ENCODE measurements at regions not wholly inside any gene's neighbourhood (a gene's known extent, or its start where the extent isn't known, plus 50 kb on each side); places are given as distances from the start of the nearest gene placed in this dataset.
A peak's percentile ranks its signal among the peaks of the same experiment; 100 is the strongest.

DNA sequence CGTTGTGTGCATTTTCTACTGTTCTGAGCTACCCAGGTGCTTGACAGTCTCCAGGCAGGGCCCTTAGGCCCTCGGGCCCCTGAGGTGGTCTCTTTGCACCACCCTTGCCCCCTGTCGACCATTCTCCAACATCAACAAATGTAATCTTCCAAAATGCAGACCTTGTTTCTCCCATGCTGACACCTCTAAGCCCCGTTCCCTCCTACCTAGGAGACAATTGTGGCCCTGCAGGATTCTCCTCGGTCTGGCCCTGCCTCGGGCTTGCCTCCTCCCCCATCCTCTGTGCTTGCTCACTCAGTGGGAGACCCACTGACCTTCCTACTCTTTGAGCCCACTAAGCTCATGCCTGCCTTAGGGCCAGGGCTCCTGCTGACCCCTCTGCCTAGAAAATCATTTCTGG, 104.2 kb upstream of the TARDBP start:
- peaks cover 0 to 45% (median 8%) of the 10 kb centered on the region in 5 donors for H3K4me1 ChIP-seq (ENCODE audit: control insufficient read depth in 5 of 5, insufficient read depth in 5 of 5, low read length in 5 of 5)
- H3K4me3 ChIP-seq, result no peak overlapping the region
- no peaks in the 10 kb centered on the region for H3K27me3 ChIP-seq (ENCODE audit: control insufficient read depth in 3 of 3, insufficient read depth in 3 of 3, low read length in 2 of 3)
- TF ChIP-seq CTCF (IDR thresholded peaks at IDR 0.05; ENCODE audit: control extremely low read depth, extremely low read depth), result no peak
- H3K27ac ChIP-seq (ENCODE audit: low read depth in 1 of 2, low read length in 1 of 2), result no peak overlapping the region
- H3K36me3 ChIP-seq (ENCODE audit: control insufficient read depth in 4 of 4, insufficient read depth in 4 of 4, low read length in 4 of 4), result no peaks in the 10 kb centered on the region
- no peak overlapping the region for H3K9ac ChIP-seq (ENCODE audit: insufficient read depth in 1 of 2, low read length in 2 of 2)
- H3K9me3 ChIP-seq (ENCODE audit: control insufficient read depth in 4 of 4, insufficient read depth in 3 of 4, low read length in 3 of 4), result no peaks in the 10 kb centered on the region
- 84% methylated on average over 6 of the region's 6 CpGs for WGBS, 2 donors
- DNase-seq (no peak), ATAC-seq (ENCODE audit: insufficient read depth, low FRiP score) (no peak)

DNA sequence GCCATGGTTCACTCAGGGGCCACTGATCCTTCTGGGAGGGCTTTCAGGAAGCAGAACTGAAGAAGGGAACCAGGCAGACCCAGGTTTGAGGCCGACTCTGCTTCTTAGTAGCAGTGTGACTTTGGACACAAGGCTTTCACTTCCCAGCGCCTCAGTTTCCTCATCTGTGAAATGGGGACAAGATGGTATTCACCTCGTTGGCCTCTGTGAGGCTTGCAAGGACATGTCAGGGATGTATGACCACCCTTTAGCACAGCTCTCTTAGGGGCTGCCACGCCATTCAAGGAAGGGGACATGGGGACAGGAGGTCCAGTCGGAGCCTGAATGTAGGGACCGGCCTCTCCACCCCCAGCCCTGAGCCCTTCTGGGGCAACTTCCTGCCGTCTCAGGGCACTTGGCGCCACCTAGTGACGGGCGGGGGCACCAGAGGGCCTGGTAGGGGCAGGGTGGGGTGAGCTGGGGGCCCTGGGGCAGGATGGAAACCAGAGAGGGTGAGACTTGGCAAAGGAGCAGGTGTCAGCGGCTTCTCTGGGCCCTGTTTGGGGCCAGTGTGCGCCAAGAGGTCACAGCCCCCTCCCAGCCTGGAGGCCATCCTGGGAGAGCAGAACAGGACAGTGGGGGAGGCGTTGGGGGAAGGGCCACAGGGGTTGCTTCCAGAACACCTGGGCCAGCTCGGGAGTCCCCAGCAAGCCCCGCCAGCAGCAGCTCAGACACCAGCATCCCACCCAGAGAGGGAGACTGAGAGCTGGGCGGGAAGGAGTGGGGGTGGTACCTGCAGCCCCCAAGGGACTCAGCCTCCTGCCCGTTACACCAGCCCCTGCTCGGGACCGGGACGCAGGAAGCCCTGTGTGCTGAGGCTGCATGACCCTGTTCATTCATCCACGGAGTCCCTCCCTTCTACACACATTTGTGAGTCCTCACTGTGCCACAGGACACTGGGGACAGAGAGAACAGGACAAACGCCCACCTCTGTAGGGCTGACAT, 102.5 kb upstream of the TARDBP start:
- ATAC-seq (ENCODE audit: insufficient read depth, low FRiP score) (no peak), DNase-seq (no peak)
- TF ChIP-seq CTCF (IDR thresholded peaks at IDR 0.05; ENCODE audit: control extremely low read depth, extremely low read depth), result peak; percentile 3
- peaks cover 0 to 30% (median 8%) of the 10 kb centered on the region in 5 donors for H3K4me1 ChIP-seq (ENCODE audit: control insufficient read depth in 5 of 5, insufficient read depth in 5 of 5, low read length in 5 of 5)
- no peak overlapping the region for H3K4me3 ChIP-seq
- no peak overlapping the region for H3K27ac ChIP-seq (ENCODE audit: low read depth in 1 of 2, low read length in 1 of 2)
- H3K36me3 ChIP-seq (ENCODE audit: control insufficient read depth in 4 of 4, insufficient read depth in 4 of 4, low read length in 4 of 4), result no peaks in the 10 kb centered on the region
- no peaks in the 10 kb centered on the region for H3K27me3 ChIP-seq (ENCODE audit: control insufficient read depth in 3 of 3, insufficient read depth in 3 of 3, low read length in 2 of 3)
- H3K9ac ChIP-seq (ENCODE audit: insufficient read depth in 1 of 2, low read length in 2 of 2), result no peak overlapping the region
- 52 to 56% methylated on average over 22 of the region's 22 CpGs for WGBS, 2 donors
- H3K9me3 ChIP-seq (ENCODE audit: control insufficient read depth in 4 of 4, insufficient read depth in 3 of 4, low read length in 3 of 4), result peaks cover 0 to 3% (median 0%) of the 10 kb centered on the region in 4 donors

DNA sequence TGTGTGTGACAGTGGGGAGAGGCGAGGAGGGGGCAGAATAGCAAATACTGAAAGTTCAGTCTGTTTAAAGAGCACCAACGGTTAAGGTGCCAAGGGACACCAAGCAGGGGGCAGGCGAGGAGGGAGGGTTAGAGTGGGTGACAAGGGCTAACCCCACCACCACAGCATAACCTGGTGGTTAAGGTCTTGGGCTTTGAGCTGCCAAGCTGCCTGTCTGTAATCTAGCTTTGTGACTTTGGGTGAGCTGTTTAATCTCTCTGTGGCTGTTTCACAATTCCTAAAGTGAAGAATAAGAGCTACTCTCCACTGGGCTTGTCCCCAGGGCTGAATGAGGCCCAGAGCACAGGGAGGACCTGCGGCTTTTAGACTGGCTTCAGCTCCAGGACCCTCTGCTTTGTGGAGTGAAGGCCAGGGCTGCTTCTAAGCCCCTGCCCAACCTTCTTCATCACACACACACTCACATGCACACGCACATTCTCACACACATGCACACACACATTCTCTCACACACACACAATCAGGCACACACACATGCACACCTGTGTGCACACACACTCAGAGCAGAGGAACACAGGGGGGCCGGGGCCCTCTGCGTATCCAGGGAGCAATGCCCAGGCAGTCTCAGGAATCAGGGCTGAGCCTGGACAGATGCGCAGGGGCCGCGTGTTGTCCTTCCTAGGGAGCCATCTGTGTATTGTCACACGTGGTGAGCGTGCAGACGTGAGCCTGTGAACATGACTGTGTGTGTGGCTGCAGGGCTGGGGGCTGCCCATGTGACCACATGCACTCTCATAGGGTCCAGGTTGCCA, 101.6 kb upstream of the TARDBP start:
- H3K9me3 ChIP-seq (ENCODE audit: control insufficient read depth in 4 of 4, insufficient read depth in 3 of 4, low read length in 3 of 4), result peaks cover 0 to 3% (median 0%) of the 10 kb centered on the region in 4 donors
- DNase-seq (peak in 1 of 3 donors; percentile 44), ATAC-seq (ENCODE audit: insufficient read depth, low FRiP score) (no peak)
- no peak overlapping the region for H3K27ac ChIP-seq (ENCODE audit: low read depth in 1 of 2, low read length in 1 of 2)
- TF ChIP-seq CTCF (IDR thresholded peaks at IDR 0.05; ENCODE audit: control extremely low read depth, extremely low read depth), result no peak
- 84 to 91% methylated on average over 13 of the region's 13 CpGs for WGBS, 2 donors
- no peak overlapping the region for H3K9ac ChIP-seq (ENCODE audit: insufficient read depth in 1 of 2, low read length in 2 of 2)
- H3K27me3 ChIP-seq (ENCODE audit: control insufficient read depth in 3 of 3, insufficient read depth in 3 of 3, low read length in 2 of 3), result no peaks in the 10 kb centered on the region
- no peaks in the 10 kb centered on the region for H3K36me3 ChIP-seq (ENCODE audit: control insufficient read depth in 4 of 4, insufficient read depth in 4 of 4, low read length in 4 of 4)
- no peak overlapping the region for H3K4me3 ChIP-seq
- H3K4me1 ChIP-seq (ENCODE audit: control insufficient read depth in 5 of 5, insufficient read depth in 5 of 5, low read length in 5 of 5), result peaks cover 0 to 22% (median 5%) of the 10 kb centered on the region in 5 donors

Measured in lung (tissue), 11 donors.